Activated B cell treated with CpG ODN at 0.5 μM for 24 hours (primary cell): ENCODE measurements at regions not wholly inside any gene's neighbourhood (a gene's known extent, or its start where the extent isn't known, plus 50 kb on each side); places are given as distances from the start of the nearest gene placed in this dataset.

Experiments used
- ATAC-seq: fragments of 200-7000 bp; cut with Tn5 transposase; one replicate; pipeline ENCODE4 v1.10.0; 2021; ENCODE audit warnings: low read depth, mild to moderate bottlenecking, moderate library complexity
- CTCF ChIA-PET: fragments of 350-600 bp; sonication (Branson Sonifier 250); formaldehyde crosslinking; loops from one replicate; lab custom pipeline; 2021; ENCODE audit warnings: antibody characterized with exemption; lab: Charles Lee
- POLR2A ChIA-PET: fragments of 350-600 bp; sonication (Branson Sonifier 250); formaldehyde crosslinking; loops from one replicate; lab custom pipeline; 2021; ENCODE audit warnings: antibody characterized with exemption; lab: Charles Lee
- DNase-seq: peaks from one replicate; pipeline ENCODE4 v3.0.0; 2022
- H3K27ac Mint-ChIP-seq: one replicate; pipeline ENCODE4 v1.8.0; 2020; ENCODE audit warnings: mixed read lengths
- H3K27me3 Mint-ChIP-seq: one replicate; pipeline ENCODE4 v1.8.0; 2021; ENCODE audit warnings: mixed read lengths
- H3K36me3 Mint-ChIP-seq: one replicate; pipeline ENCODE4 v1.8.0; 2021; ENCODE audit warnings: low read depth, mixed read lengths
- H3K4me1 Mint-ChIP-seq: one replicate; pipeline ENCODE4 v1.8.0; 2021; ENCODE audit warnings: mixed read lengths
- H3K4me3 Mint-ChIP-seq: one replicate; pipeline ENCODE4 v1.8.0; 2020; ENCODE audit warnings: mild to moderate bottlenecking, mixed read lengths
- H3K9me3 Mint-ChIP-seq: one replicate; pipeline ENCODE4 v1.8.0; 2020; ENCODE audit warnings: mixed read lengths
- CTCF ChIP-seq: fragments of 200-600 bp; IDR thresholded peaks from one replicate; pipeline ENCODE4 v1.8.0; 2022; ENCODE audit warnings: antibody characterized with exemption, mild to moderate bottlenecking
- intact Hi-C: fragments of 100-400 bp; cut with micrococcal nuclease; formaldehyde crosslinking; loops from one replicate; pipeline ENCODE4 v1.15.1; 2024

GRCh38 chr2:128714285-128714684 is 395.6 kb upstream of the HS6ST1 start:
- Mint-ChIP-seq H3K27me3 (peaks cover 25% of the 10 kb centered on the region), H3K9me3 (peaks cover 9% of the 10 kb centered on the region), H3K4me3 (no peak overlapping the region), H3K4me1 (peaks cover 8% of the 10 kb centered on the region), H3K36me3 (no peaks in the 10 kb centered on the region), H3K27ac (no peak overlapping the region)
- ChIA-PET CTCF (no interaction called here), POLR2A (no interaction called here)
- ATAC-seq = no peak
- no peak for TF ChIP-seq CTCF
- no peak for DNase-seq
- intact Hi-C loops = no loop called here

DNA sequence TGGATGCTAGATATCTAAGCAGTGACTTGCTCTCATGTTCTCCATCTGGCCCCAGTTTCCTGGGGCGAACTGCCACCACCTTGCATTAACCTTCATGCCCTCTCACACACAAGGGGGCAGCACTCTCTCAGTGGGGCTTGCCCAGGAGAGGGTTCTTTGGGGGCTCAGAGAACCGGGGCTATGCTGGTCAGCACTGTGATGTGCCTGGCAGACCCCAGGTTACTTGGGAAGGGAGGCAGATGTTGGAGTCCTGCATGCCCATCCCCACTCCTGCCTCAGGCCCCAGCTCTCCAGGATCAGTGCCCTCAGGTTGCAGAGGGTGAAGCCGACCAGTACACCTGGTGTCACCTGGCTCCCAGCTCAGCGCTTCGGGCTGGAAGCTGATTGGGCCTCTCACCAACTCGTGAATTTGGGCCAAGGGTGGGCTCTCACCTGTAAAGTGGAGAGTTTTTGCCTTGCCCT is 396.2 kb upstream of the HS6ST1 start:
- H3K27me3 Mint-ChIP-seq = peaks cover 25% of the 10 kb centered on the region
- no peak overlapping the region for H3K4me3 Mint-ChIP-seq
- no peak overlapping the region for H3K27ac Mint-ChIP-seq
- no peaks in the 10 kb centered on the region for H3K36me3 Mint-ChIP-seq
- CTCF ChIA-PET = no interaction called here
- H3K4me1 Mint-ChIP-seq = peaks cover 8% of the 10 kb centered on the region
- intact Hi-C loops = no loop called here
- POLR2A ChIA-PET = no interaction called here
- no peak for DNase-seq
- ATAC-seq = no peak
- peaks cover 3% of the 10 kb centered on the region for H3K9me3 Mint-ChIP-seq
- TF ChIP-seq CTCF = no peak

DNA sequence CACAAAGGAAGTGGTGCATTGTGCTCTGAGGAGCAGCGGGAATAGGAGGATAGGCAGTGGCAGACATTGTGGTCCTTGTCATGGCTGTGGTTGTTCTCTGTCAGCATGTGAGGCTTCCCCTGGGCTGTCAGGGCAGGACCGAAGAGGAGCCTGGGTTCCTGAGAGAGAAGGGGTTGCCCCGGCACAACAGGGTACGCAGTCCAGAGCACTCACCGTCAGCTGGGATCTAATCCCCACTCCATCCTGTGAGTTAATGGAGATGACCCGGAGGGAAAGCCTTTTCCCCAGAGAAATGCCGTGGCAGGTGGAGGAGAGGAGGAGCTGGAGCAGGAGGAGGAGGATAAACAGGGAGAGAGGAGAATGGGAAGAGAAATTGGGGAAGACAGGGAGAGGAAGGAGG is 396.7 kb upstream of the HS6ST1 start:
- TF ChIP-seq CTCF = no peak
- intact Hi-C loops = no loop called here
- H3K27ac Mint-ChIP-seq = no peak overlapping the region
- H3K4me1 Mint-ChIP-seq = peaks cover 5% of the 10 kb centered on the region
- H3K27me3 Mint-ChIP-seq = peaks cover 25% of the 10 kb centered on the region
- CTCF ChIA-PET = interaction anchor here (0.9 kb wide), 1 partner anchor 21 kb away, joined by 3 read pairs; no protein-coding TSS in a partner anchor
- no peaks in the 10 kb centered on the region for H3K36me3 Mint-ChIP-seq
- no peaks in the 10 kb centered on the region for H3K9me3 Mint-ChIP-seq
- POLR2A ChIA-PET = no interaction called here
- DNase-seq (no peak), ATAC-seq (no peak)
- H3K4me3 Mint-ChIP-seq = no peak overlapping the region

DNA sequence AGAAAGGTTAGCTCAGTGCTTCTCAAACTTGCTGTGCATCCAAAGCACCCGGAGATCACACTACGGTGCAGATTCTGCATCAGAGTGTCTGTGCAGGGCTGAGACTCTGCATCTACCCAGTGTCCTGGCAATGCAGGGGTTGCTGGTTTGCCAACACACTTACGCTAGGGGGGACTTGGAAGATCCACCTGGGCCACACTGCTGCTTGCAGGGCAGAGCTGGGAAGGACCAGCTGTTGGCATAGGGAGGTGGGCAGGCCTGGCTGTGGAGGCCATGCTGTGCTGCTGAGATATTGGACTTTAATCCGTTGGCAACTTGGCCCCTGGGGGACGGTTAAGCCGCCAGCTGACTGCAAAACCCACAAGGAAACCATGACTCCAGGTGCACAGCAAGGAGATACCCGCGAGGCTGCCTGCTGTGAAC is 397.6 kb upstream of the HS6ST1 start:
- H3K4me3 Mint-ChIP-seq = no peak overlapping the region
- CTCF ChIA-PET = interaction anchor here (0.9 kb wide), 1 partner anchor 20 kb away, joined by 3 read pairs; no protein-coding TSS in a partner anchor
- H3K27ac Mint-ChIP-seq = no peak overlapping the region
- ATAC-seq (no peak), DNase-seq (no peak)
- intact Hi-C loops = no loop called here
- H3K27me3 Mint-ChIP-seq = peaks cover 25% of the 10 kb centered on the region
- POLR2A ChIA-PET = no interaction called here
- H3K36me3 Mint-ChIP-seq = no peaks in the 10 kb centered on the region
- no peaks in the 10 kb centered on the region for H3K4me1 Mint-ChIP-seq
- no peaks in the 10 kb centered on the region for H3K9me3 Mint-ChIP-seq
- TF ChIP-seq CTCF = no peak

GRCh38 chr2:128717758-128718710 is 399.4 kb upstream of the HS6ST1 start:
- Mint-ChIP-seq H3K36me3 (no peaks in the 10 kb centered on the region), H3K9me3 (no peaks in the 10 kb centered on the region), H3K4me3 (no peak overlapping the region), H3K4me1 (no peaks in the 10 kb centered on the region), H3K27me3 (peaks cover 25% of the 10 kb centered on the region), H3K27ac (no peak overlapping the region)
- intact Hi-C loops = no loop called here
- CTCF ChIA-PET = no interaction called here
- ATAC-seq (no peak), DNase-seq (no peak)
- POLR2A ChIA-PET = no interaction called here
- no peak for TF ChIP-seq CTCF
